H1 (cell line): ENCODE measurements at regions not wholly inside any gene's neighbourhood (a gene's known extent, or its start where the extent isn't known, plus 50 kb on each side); places are given as distances from the start of the nearest gene placed in this dataset.

Experiments
- CTCF ChIA-PET: fragments of 300-600 bp; sonication (Branson Sonifier 250); formaldehyde crosslinking; loops from one replicate; lab custom pipeline; 2021; ENCODE audit not compliant: partially characterized antibody; lab: Charles Lee
- POLR2A ChIA-PET: fragments of 300-600 bp; sonication (Branson Sonifier 250); formaldehyde crosslinking; loops from one replicate; lab custom pipeline; 2021; ENCODE audit warnings: inconsistent platforms; ENCODE audit not compliant: partially characterized antibody; lab: Charles Lee
- DNase-seq, 2 experiments: peaks; one replicate each; pipeline versions ENCODE4 v3.0.0 to v3.0.0-alpha.2; 2010 to 2022; ENCODE audit warnings: low spot score in 2 of 2, low read depth in 1 of 2, mixed read lengths in 1 of 2
- FAIRE-seq: peaks from 2 replicates; lab custom pipeline; 2011; peaks lifted over from hg19 to GRCh38; lab: Jason Lieb, UNC
- H2AFZ ChIP-seq: 2 replicates; pipeline ENCODE4 v1.8.1; 2012; ENCODE audit warnings: low read length, inconsistent platforms
- H2AK5ac ChIP-seq: 2 replicates; pipeline ENCODE4 v1.6.1; 2013; ENCODE audit warnings: low read depth, low read length
- H2BK120ac ChIP-seq: replicated peaks from 2 replicates; pipeline ENCODE3; 2013; ENCODE audit warnings: low read depth, low read length, inconsistent platforms
- H2BK12ac ChIP-seq: 2 replicates; pipeline ENCODE4 v1.6.1; 2013; ENCODE audit warnings: low read depth, low read length
- H2BK15ac ChIP-seq: 2 replicates; pipeline ENCODE4 v1.6.1; 2013; ENCODE audit warnings: low read length
- H2BK20ac ChIP-seq: 2 replicates; pipeline ENCODE4 v1.6.1; 2013; ENCODE audit warnings: low read length
- H2BK5ac ChIP-seq: 2 replicates; pipeline ENCODE4 v1.6.1; 2013; ENCODE audit warnings: low read depth, low read length
- H3K14ac ChIP-seq: 2 replicates; pipeline ENCODE4 v1.6.1; 2013; ENCODE audit warnings: inconsistent platforms; ENCODE audit not compliant: insufficient read length
- H3K18ac ChIP-seq: 2 replicates; pipeline ENCODE4 v1.6.1; 2013; ENCODE audit warnings: low read length; ENCODE audit errors: extremely low read depth
- H3K23ac ChIP-seq: 2 replicates; pipeline ENCODE4 v1.6.1; 2013; ENCODE audit warnings: inconsistent platforms; ENCODE audit not compliant: insufficient read length
- H3K23me2 ChIP-seq: 2 replicates; pipeline ENCODE4 v1.6.1; 2013; ENCODE audit warnings: low read depth, low read length
- H3K27ac ChIP-seq: 2 replicates; pipeline ENCODE4 v1.6.1; 2011; ENCODE audit warnings: low read depth, low read length, inconsistent platforms
- H3K27me3 ChIP-seq, 4 experiments: replicated peaks in 1 of 4; 1 replicate in 1 of 4; 2 replicates in 3 of 4; pipeline versions ENCODE4 v1.6.1 to v1.8.1; 2011 to 2013; ENCODE audit warnings: low read length in 3 of 4, mild to moderate bottlenecking in 3 of 4, inconsistent platforms in 2 of 4, mixed read lengths in 2 of 4, moderate library complexity in 1 of 4; ENCODE audit not compliant: control insufficient read depth in 3 of 4, insufficient read depth in 3 of 4; ENCODE audit errors: extremely low read depth in 1 of 4
- H3K36me3 ChIP-seq, 4 experiments: 2 replicates each; pipeline versions ENCODE4 v1.6.1 to v1.8.1; 2011 to 2013; ENCODE audit warnings: mild to moderate bottlenecking in 4 of 4, low read length in 3 of 4, moderate library complexity in 2 of 4, control low read depth in 1 of 4, inconsistent platforms in 1 of 4; ENCODE audit not compliant: insufficient read depth in 4 of 4, control insufficient read depth in 2 of 4
- H3K4ac ChIP-seq: replicated peaks from 2 replicates; pipeline ENCODE3; 2013; ENCODE audit warnings: low read length, low read depth, mixed read lengths, inconsistent platforms; ENCODE audit not compliant: insufficient read length
- H3K4me1 ChIP-seq, 4 experiments: replicated peaks in 1 of 4; 1 replicate in 1 of 4; 2 replicates in 3 of 4; pipeline versions ENCODE4 v1.6.1 to v1.8.1; 2011 to 2013; ENCODE audit warnings: low read length in 3 of 4, inconsistent platforms in 2 of 4, mixed read lengths in 1 of 4; ENCODE audit not compliant: insufficient read depth in 4 of 4, control insufficient read depth in 3 of 4
- H3K4me2 ChIP-seq, 2 experiments: 2 replicates each; pipeline versions ENCODE4 v1.6.1 to v1.8.1; 2011 to 2013; ENCODE audit warnings: low read depth in 2 of 2, low read length in 2 of 2, control low read depth in 1 of 2, inconsistent platforms in 1 of 2, mild to moderate bottlenecking in 1 of 2; ENCODE audit not compliant: insufficient read depth in 1 of 2
- H3K4me3 ChIP-seq, 4 experiments: fragments of 200-600, 300-600 bp in 1 of 4; sonication (generic), shearing (Covaris generic), sonication (Bioruptor Twin) in 1 of 4; 2 replicates each; pipeline versions ENCODE4 v1.5.1 to v1.8.1; 2011 to 2016; ENCODE audit warnings: low read length in 4 of 4, low read depth in 3 of 4, control low read depth in 2 of 4, inconsistent platforms in 2 of 4, mild to moderate bottlenecking in 2 of 4, mixed read lengths in 1 of 4, moderate library complexity in 1 of 4; ENCODE audit not compliant: insufficient read depth in 2 of 4; ENCODE audit errors: extremely low read depth in 1 of 4
- H3K56ac ChIP-seq: replicated peaks from 2 replicates; pipeline ENCODE3; 2013; ENCODE audit warnings: low read depth, mild to moderate bottlenecking, mixed read lengths, low read length, inconsistent platforms; ENCODE audit not compliant: insufficient read length
- H3K79me1 ChIP-seq: 2 replicates; pipeline ENCODE4 v1.6.1; 2013; ENCODE audit warnings: low read depth, low read length, control low read depth
- H3K79me2 ChIP-seq, 2 experiments: 2 replicates each; pipeline versions ENCODE4 v1.6.1 to v1.8.1; 2012 to 2013; ENCODE audit warnings: low read length in 2 of 2, mild to moderate bottlenecking in 2 of 2, inconsistent platforms in 1 of 2; ENCODE audit not compliant: insufficient read depth in 2 of 2, control insufficient read depth in 1 of 2
- H3K9ac ChIP-seq, 4 experiments: replicated peaks in 1 of 4; 1 replicate in 1 of 4; 2 replicates in 3 of 4; pipeline versions ENCODE4 v1.6.1 to v1.8.1; 2011 to 2013; ENCODE audit warnings: low read depth in 3 of 4, low read length in 3 of 4, control low read depth in 2 of 4, mild to moderate bottlenecking in 2 of 4, moderate library complexity in 2 of 4, inconsistent platforms in 1 of 4; ENCODE audit errors: extremely low read depth in 1 of 4
- H3K9me3 ChIP-seq, 2 experiments: 2 replicates each; pipeline versions ENCODE4 v1.6.1 to v1.8.1; 2012 to 2013; ENCODE audit warnings: mild to moderate bottlenecking in 2 of 2, moderate library complexity in 2 of 2, control low read depth in 1 of 2, inconsistent platforms in 1 of 2, low read depth in 1 of 2, low read length in 1 of 2, mixed read lengths in 1 of 2; ENCODE audit not compliant: insufficient read depth in 2 of 2
- H4K20me1 ChIP-seq, 2 experiments: replicated peaks in 1 of 2; 2 replicates each; pipeline versions ENCODE3 to v1.8.1; 2011 to 2013; ENCODE audit warnings: inconsistent platforms in 2 of 2, low read length in 2 of 2, mild to moderate bottlenecking in 1 of 2; ENCODE audit not compliant: insufficient read depth in 2 of 2, control insufficient read depth in 1 of 2
- H4K5ac ChIP-seq: 2 replicates; pipeline ENCODE4 v1.6.1; 2013; ENCODE audit warnings: low read length, low read depth, mixed read lengths, inconsistent platforms; ENCODE audit not compliant: insufficient read length
- H4K8ac ChIP-seq: 2 replicates; pipeline ENCODE4 v1.8.0; 2013; ENCODE audit warnings: mild to moderate bottlenecking, moderate library complexity, low read length, inconsistent platforms; ENCODE audit not compliant: insufficient read depth; ENCODE audit errors: extremely low read depth
- H4K91ac ChIP-seq: replicated peaks from 2 replicates; pipeline ENCODE3; 2013; ENCODE audit warnings: low read length, mixed read lengths, inconsistent platforms; ENCODE audit not compliant: insufficient read length
- BCL11A ChIP-seq, 2 experiments: IDR thresholded peaks; one replicate each; pipeline ENCODE4 v1.6.1; 2011; ENCODE audit warnings: low read depth in 2 of 2, low read length in 2 of 2, mild to moderate bottlenecking in 2 of 2
- CTBP2 ChIP-seq: IDR thresholded peaks from 2 replicates; pipeline ENCODE4 v1.7.0; 2011; ENCODE audit warnings: borderline replicate concordance, mild to moderate bottlenecking, moderate library complexity, mixed read lengths, low read length; ENCODE audit not compliant: insufficient read depth, insufficient read length
- RNF2 ChIP-seq: fragments of 200-900, 300-1000 bp; sonication (generic); IDR thresholded peaks from 2 replicates; pipeline ENCODE4 v1.7.1; 2016; ENCODE audit warnings: borderline replicate concordance, low read depth, mild to moderate bottlenecking, antibody characterized with exemption, low read length; ENCODE audit not compliant: poor library complexity, severe bottlenecking; ENCODE audit errors: missing control alignments
- SP4 ChIP-seq: IDR thresholded peaks from 2 replicates; pipeline ENCODE4 v1.6.1; 2012; ENCODE audit warnings: low read length, inconsistent platforms
- TAF7 ChIP-seq: optimal IDR thresholded peaks from 2 replicates; pipeline ENCODE3; 2011; ENCODE audit warnings: low read depth, mild to moderate bottlenecking, inconsistent platforms, low read length, moderate library complexity, borderline replicate concordance
- TBP ChIP-seq: IDR thresholded peaks from 2 replicates; pipeline ENCODE4 v1.6.1; 2011; ENCODE audit warnings: low read depth, low read length, improper control_type of control experiment
- USF2 ChIP-seq: IDR thresholded peaks from 2 replicates; pipeline ENCODE4 v1.6.1; 2011; ENCODE audit warnings: low read length, improper control_type of control experiment
- YY1 ChIP-seq: IDR thresholded peaks from 2 replicates; pipeline ENCODE4 v1.6.1; 2011; ENCODE audit warnings: low read depth, mild to moderate bottlenecking, low read length
- WGBS, 2 experiments: shearing (Covaris generic) in 1 of 2; methylation state at CpG; one replicate each; pipeline versions ENCODE4 v1.1.6 to v1.1.7; 2013 to 2015; ENCODE audit warnings: low lambda C conversion rate in 2 of 2, mixed read lengths in 2 of 2, inconsistent platforms in 1 of 2, low coverage in 1 of 2, missing lambda C conversion rate in 1 of 2; ENCODE audit not compliant: insufficient replicate concordance in 2 of 2, insufficient coverage in 1 of 2, insufficient read length in 1 of 2; ENCODE audit errors: extremely low coverage in 1 of 2, missing lambda C conversion rate in 1 of 2; 5-methylcytosine and 5-hydroxymethylcytosine counted together

- H3K4me1 ChIP-seq: no peaks in the 10 kb centered on the region
- DNase-seq: no peak
- H3K79me1 ChIP-seq: no peaks in the 10 kb centered on the region
- no peak for FAIRE-seq
- no peak overlapping the region for H4K8ac ChIP-seq
- no peaks in the 10 kb centered on the region for H3K36me3 ChIP-seq
- no peak overlapping the region for H3K4me2 ChIP-seq
- CTCF ChIA-PET: no interaction called here
- H3K27ac ChIP-seq: no peak overlapping the region
- no peaks in the 10 kb centered on the region for H3K23me2 ChIP-seq
- no peak for TF ChIP-seq SP4
- no peak for TF ChIP-seq YY1
- no peak for TF ChIP-seq RNF2
- TF ChIP-seq USF2: no peak
- no peak for TF ChIP-seq TBP
- TF ChIP-seq BCL11A (IDR thresholded peaks at IDR 0.05; ENCODE audit: low read depth in 2 of 2, low read length in 2 of 2): no peak
- TF ChIP-seq TAF7: no peak
- TF ChIP-seq CTBP2: no peak
- H4K5ac ChIP-seq: no peak overlapping the region
- no peak overlapping the region for H2BK20ac ChIP-seq
- no peak overlapping the region for H3K56ac ChIP-seq
- no peak overlapping the region for H3K14ac ChIP-seq
- H2AK5ac ChIP-seq: no peak overlapping the region
- H3K23ac ChIP-seq: no peak overlapping the region
- no peak overlapping the region for H2BK120ac ChIP-seq
- H4K20me1 ChIP-seq: no peaks in the 10 kb centered on the region
- POLR2A ChIA-PET: no interaction called here
- H3K18ac ChIP-seq: no peak overlapping the region
- H2BK12ac ChIP-seq: no peak overlapping the region
- H3K79me2 ChIP-seq: no peaks in the 10 kb centered on the region
- H2BK15ac ChIP-seq: no peak overlapping the region
- H3K9ac ChIP-seq: no peak overlapping the region
- H3K4ac ChIP-seq: no peak overlapping the region
- H2AFZ ChIP-seq: no peak overlapping the region
- H3K9me3 ChIP-seq: no peaks in the 10 kb centered on the region
- H2BK5ac ChIP-seq: no peak overlapping the region
- H3K4me3 ChIP-seq: no peak overlapping the region
- no peaks in the 10 kb centered on the region for H3K27me3 ChIP-seq
- 86% methylated on average over 1 of the region's 1 CpG; no CpG with 5 or more reads in 1 of the 2 experiments for WGBS, 2 experiments
- H4K91ac ChIP-seq: no peak overlapping the region
These were observed 181.1 kb upstream of the SPRY1 start for GRCh38 chr4:123215536-123215935.
